ENCODE measurements at regions not wholly inside any gene's neighbourhood (a gene's known extent, or its start where the extent isn't known, plus 50 kb on each side); places are given as distances from the start of the nearest gene placed in this dataset.

DNA sequence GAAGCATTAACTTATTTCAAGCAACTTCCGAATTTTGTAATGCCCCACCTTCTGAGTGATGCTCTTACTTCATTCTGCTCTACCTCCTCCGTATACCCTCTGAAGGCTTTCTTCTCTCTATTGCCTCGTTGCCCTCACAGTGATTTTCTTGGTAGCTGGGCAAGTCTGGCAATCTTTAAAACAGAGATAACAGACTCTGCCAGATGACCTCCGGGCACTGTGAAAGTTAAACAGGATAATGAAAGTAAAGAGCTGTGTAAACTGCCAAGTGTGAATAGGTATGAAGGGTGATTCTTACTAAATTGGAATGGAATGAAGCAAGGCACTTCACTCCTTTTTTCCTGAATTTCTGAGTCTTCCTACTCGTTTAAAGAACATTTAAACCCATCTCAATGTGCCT lies 207.3 kb upstream of the GYPC start:
- TF ChIP-seq, protein P1, sequence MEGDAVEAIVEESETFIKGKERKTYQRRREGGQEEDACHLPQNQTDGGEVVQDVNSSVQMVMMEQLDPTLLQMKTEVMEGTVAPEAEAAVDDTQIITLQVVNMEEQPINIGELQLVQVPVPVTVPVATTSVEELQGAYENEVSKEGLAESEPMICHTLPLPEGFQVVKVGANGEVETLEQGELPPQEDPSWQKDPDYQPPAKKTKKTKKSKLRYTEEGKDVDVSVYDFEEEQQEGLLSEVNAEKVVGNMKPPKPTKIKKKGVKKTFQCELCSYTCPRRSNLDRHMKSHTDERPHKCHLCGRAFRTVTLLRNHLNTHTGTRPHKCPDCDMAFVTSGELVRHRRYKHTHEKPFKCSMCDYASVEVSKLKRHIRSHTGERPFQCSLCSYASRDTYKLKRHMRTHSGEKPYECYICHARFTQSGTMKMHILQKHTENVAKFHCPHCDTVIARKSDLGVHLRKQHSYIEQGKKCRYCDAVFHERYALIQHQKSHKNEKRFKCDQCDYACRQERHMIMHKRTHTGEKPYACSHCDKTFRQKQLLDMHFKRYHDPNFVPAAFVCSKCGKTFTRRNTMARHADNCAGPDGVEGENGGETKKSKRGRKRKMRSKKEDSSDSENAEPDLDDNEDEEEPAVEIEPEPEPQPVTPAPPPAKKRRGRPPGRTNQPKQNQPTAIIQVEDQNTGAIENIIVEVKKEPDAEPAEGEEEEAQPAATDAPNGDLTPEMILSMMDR (IDR thresholded peaks at IDR 0.05) = no peak
- no peak for TF ChIP-seq POLR2AphosphoS5 (IDR thresholded peaks at IDR 0.05)
